Spleen (tissue), 11 donors: ENCODE measurements at regions not wholly inside any gene's neighbourhood (a gene's known extent, or its start where the extent isn't known, plus 50 kb on each side); places are given as distances from the start of the nearest gene placed in this dataset.

Experiments
- DNase-seq: peaks from one replicate; pipeline ENCODE4 v3.0.0-alpha.2; 2020
- H3K27ac ChIP-seq, 8 donors: fragments of 200-600 bp; sonication (generic) in 7 of 8; 1 replicate in 4 of 8; 2 replicates in 4 of 8; pipeline versions ENCODE4 v1.5.0 to v1.8.0; 2016 to 2021; ENCODE audit warnings: inconsistent platforms in 4 of 8, mild to moderate bottlenecking in 4 of 8, moderate library complexity in 1 of 8
- H3K27me3 ChIP-seq, 7 donors: fragments of 200-600 bp; sonication (generic) in 6 of 7; replicated peaks in 1 of 7; 1 replicate in 4 of 7; 2 replicates in 3 of 7; pipeline versions ENCODE4 v1.5.0 to v1.8.0; 2016 to 2021; ENCODE audit warnings: inconsistent platforms in 3 of 7, mild to moderate bottlenecking in 1 of 7
- H3K36me3 ChIP-seq, 6 donors: fragments of 200-600 bp; sonication (generic) in 5 of 6; 1 replicate in 4 of 6; 2 replicates in 2 of 6; pipeline versions ENCODE4 v1.5.0 to v1.8.0; 2016 to 2021; ENCODE audit warnings: inconsistent platforms in 2 of 6
- H3K4me1 ChIP-seq, 6 donors: fragments of 200-600 bp; sonication (generic) in 5 of 6; 1 replicate in 3 of 6; 2 replicates in 3 of 6; pipeline versions ENCODE4 v1.5.0 to v1.8.0; 2016 to 2021; ENCODE audit warnings: inconsistent platforms in 3 of 6
- H3K4me3 ChIP-seq, 8 donors: fragments of 200-600 bp; sonication (generic) in 7 of 8; 1 replicate in 4 of 8; 2 replicates in 4 of 8; pipeline versions ENCODE4 v1.5.0 to v1.8.0; 2016 to 2021; ENCODE audit warnings: inconsistent platforms in 4 of 8, mild to moderate bottlenecking in 4 of 8, moderate library complexity in 2 of 8
- H3K9me3 ChIP-seq, 8 donors: fragments of 200-600 bp; sonication (generic) in 7 of 8; 1 replicate in 4 of 8; 2 replicates in 4 of 8; pipeline versions ENCODE4 v1.5.0 to v1.8.0; 2016 to 2021; ENCODE audit warnings: inconsistent platforms in 4 of 8
- POLR2A ChIP-seq, 3 donors: fragments of 450-650 bp; IDR thresholded peaks; one replicate each; pipeline ENCODE4 v1.5.1; 2017; ENCODE audit warnings: antibody characterized with exemption in 3 of 3, mild to moderate bottlenecking in 1 of 3
- POLR2AphosphoS5 ChIP-seq, 3 donors: sonication (generic); formaldehyde crosslinking; IDR thresholded peaks; one replicate each; pipeline ENCODE4 v1.5.1; 2017; ENCODE audit warnings: antibody characterized with exemption in 3 of 3
- WGBS, 5 donors: extraction: QIAGEN DNeasy Blood & Tissue Kit in 3 of 5; methylation state at CpG; one replicate each; pipeline versions ENCODE4 v1.1.5 to v1.1.7; 2013 to 2018; 5-methylcytosine and 5-hydroxymethylcytosine counted together
- intact Hi-C: fragments of 100-400 bp; cut with DNase I; formaldehyde crosslinking; loops from one replicate; pipeline ENCODE4 v1.15.0; 2023; ENCODE audit warnings: low total_unique reads
- TF ChIP-seq, protein P1 (sequence below), 11 experiments: fragments of 200-600 bp in 7 of 11; fragments of 450-650 bp in 4 of 11; sonication (generic) in 4 of 11; IDR thresholded peaks in 8 of 11; conservative IDR thresholded peaks in 3 of 11; 1 replicate in 7 of 11; 2 replicates in 4 of 11; pipeline versions ENCODE4 v1.4.0 to v1.8.0; 2016 to 2021; ENCODE audit warnings: antibody characterized with exemption in 11 of 11, inconsistent platforms in 4 of 11, mild to moderate bottlenecking in 1 of 11
- donor health status: healthy with polysubstance abuse.
- donor health status: DM: no; HTN: no; CAD: no; lungs with moderate emphysema.
- donor health status: DM: no; HTN: no; CAD: no.
- donor health status: Bipolar disorder and iron deficiency.
- donor health status: healthy.
- donor health status: DM: no; HTN: no; CAD: no.
- donor health status: DM: yes; HTN: yes; CAD: no.

DNA sequence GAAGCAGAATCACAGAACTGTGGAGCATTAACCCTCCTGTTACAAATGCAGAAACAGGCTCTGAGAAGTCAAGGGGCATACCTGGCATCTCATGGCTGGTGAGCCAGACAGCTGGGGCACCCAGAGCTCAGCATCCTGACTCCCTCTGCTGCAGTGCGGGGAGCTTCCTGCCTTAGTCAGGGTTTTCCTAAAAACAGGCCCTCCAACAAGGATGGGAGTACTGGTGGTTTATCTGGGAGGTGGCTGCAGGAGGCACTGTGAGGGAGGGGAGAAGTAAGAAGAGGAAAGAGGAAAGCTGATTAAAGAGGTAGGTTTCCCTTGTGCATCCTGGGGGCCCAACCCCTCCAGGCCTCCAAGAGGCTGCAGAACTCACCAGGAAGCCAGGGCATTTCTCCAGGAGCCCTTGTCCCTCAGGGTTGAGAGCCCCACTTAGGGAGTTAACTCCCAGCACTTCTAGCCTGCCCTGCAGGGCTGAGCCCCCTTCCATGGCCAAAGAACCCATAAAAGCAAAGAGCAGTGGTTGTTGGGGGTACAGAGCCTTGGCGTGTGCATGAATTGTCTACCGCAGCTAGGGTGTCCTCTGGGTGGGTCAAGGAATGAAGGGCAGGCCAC lies 261.5 kb upstream of the RPL38 start:
- Histone ChIP-seq H3K27me3 (peaks cover 0 to 28% (median 0%) of the 10 kb centered on the region in 7 donors), H3K27ac (no peak overlapping the region), H3K9me3 (no peaks in the 10 kb centered on the region), H3K4me1 (no peaks in the 10 kb centered on the region), H3K4me3 (no peak overlapping the region), H3K36me3 (no peaks in the 10 kb centered on the region)
- WGBS, 5 donors: 88 to 99% (median 96%) methylated on average over 3 of the region's 3 CpGs
- intact Hi-C loops: no loop called here
- no peak for TF ChIP-seq POLR2A (IDR thresholded peaks at IDR 0.05)
- TF ChIP-seq POLR2AphosphoS5 (IDR thresholded peaks at IDR 0.05): no peak
- TF ChIP-seq, protein P1, sequence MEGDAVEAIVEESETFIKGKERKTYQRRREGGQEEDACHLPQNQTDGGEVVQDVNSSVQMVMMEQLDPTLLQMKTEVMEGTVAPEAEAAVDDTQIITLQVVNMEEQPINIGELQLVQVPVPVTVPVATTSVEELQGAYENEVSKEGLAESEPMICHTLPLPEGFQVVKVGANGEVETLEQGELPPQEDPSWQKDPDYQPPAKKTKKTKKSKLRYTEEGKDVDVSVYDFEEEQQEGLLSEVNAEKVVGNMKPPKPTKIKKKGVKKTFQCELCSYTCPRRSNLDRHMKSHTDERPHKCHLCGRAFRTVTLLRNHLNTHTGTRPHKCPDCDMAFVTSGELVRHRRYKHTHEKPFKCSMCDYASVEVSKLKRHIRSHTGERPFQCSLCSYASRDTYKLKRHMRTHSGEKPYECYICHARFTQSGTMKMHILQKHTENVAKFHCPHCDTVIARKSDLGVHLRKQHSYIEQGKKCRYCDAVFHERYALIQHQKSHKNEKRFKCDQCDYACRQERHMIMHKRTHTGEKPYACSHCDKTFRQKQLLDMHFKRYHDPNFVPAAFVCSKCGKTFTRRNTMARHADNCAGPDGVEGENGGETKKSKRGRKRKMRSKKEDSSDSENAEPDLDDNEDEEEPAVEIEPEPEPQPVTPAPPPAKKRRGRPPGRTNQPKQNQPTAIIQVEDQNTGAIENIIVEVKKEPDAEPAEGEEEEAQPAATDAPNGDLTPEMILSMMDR (IDR thresholded peaks at IDR 0.05 in 8 of 11, conservative IDR thresholded peaks at IDR 0.05 in 3 of 11): no peak
- DNase-seq: no peak

DNA sequence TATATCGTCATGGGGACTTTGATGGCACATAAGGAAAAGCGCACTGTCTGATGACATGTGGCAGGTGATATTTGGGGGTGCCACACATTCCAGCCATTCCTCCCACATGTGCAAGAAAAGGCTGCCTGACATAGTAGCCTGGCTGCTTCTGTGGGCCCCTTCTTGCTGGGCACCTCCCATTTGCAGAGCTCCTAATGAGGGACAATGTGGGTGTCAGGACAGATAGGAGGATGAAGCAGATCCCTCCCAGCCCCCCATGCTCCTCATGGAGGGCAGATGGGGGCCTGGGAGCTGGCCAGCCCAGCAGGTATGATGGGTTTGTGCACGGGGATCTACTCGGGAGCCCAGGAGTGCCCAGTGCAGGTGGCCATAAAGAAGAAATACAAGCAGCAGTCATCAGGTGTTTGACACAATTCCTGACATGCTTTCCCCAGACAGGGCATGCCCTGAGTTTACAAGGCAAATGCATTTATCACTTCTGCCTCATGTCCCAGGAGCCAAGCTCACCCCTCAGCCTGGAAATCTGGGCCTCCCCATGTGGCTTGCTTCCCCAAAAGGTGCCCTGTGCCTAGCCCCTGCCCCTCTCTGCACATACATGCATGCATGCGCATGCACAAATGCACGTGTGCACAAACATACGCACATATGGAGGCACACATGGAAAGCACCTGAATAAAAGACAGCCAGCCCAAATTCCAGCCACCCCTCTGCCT lies 260.6 kb upstream of the RPL38 start:
- intact Hi-C loops: no loop called here
- DNase-seq: no peak
- H3K4me1 ChIP-seq: no peaks in the 10 kb centered on the region
- no peaks in the 10 kb centered on the region for H3K36me3 ChIP-seq
- H3K4me3 ChIP-seq: no peak overlapping the region
- H3K9me3 ChIP-seq: no peaks in the 10 kb centered on the region
- 90 to 97% (median 95%) methylated on average over 7 of the region's 7 CpGs for WGBS, 5 donors
- H3K27me3 ChIP-seq: peaks cover 0 to 28% (median 0%) of the 10 kb centered on the region in 7 donors
- TF ChIP-seq POLR2A (IDR thresholded peaks at IDR 0.05): no peak
- TF ChIP-seq, protein P1 (IDR thresholded peaks at IDR 0.05 in 8 of 11, conservative IDR thresholded peaks at IDR 0.05 in 3 of 11): no peak
- TF ChIP-seq POLR2AphosphoS5 (IDR thresholded peaks at IDR 0.05): no peak
- H3K27ac ChIP-seq: no peak overlapping the region

DNA sequence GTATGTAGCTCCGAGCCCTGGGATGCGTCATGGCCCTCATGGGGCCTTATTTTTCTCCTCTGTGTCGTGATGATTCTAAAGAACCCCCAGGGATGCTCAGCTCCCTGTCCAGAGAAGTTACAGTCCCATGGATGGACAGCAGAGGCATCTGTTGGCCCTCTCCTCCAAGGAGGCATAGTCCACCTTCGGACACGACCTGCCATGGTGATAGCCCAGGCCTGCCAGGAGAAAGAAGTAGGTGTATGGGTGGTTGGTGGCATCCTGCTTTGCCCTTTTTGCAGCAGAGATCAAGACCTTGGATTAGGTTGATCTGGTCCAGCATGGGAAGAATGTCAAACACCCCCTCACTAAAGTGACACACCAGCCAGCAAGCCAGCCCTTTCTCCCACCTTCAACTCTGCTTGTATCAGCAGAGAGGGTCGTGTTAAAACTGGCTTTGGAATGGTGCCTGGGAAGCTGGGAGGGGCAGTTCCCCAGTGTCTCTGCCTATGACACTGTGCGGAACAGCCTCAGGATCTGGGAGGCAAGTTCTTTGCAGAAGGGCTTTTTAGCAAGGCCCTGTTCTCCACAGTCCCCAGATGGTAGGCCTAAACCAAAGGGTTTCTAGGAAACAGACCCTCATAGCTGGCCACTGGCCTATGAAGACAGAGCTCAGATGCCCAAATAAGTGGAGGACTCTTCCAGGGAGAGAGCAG lies 259.9 kb upstream of the RPL38 start:
- no peaks in the 10 kb centered on the region for H3K4me1 ChIP-seq
- DNase-seq: no peak
- H3K9me3 ChIP-seq: no peaks in the 10 kb centered on the region
- no peak overlapping the region for H3K27ac ChIP-seq
- TF ChIP-seq POLR2A (IDR thresholded peaks at IDR 0.05) (no peak), POLR2AphosphoS5 (IDR thresholded peaks at IDR 0.05) (no peak)
- TF ChIP-seq, protein P1 (IDR thresholded peaks at IDR 0.05 in 8 of 11, conservative IDR thresholded peaks at IDR 0.05 in 3 of 11): no peak
- WGBS, 5 donors: 68 to 75% (median 70%) methylated on average over 5 to 7 of the region's 7 CpGs
- no peaks in the 10 kb centered on the region for H3K36me3 ChIP-seq
- intact Hi-C loops: no loop called here
- peaks cover 0 to 28% (median 0%) of the 10 kb centered on the region in 7 donors for H3K27me3 ChIP-seq
- no peak overlapping the region for H3K4me3 ChIP-seq

DNA sequence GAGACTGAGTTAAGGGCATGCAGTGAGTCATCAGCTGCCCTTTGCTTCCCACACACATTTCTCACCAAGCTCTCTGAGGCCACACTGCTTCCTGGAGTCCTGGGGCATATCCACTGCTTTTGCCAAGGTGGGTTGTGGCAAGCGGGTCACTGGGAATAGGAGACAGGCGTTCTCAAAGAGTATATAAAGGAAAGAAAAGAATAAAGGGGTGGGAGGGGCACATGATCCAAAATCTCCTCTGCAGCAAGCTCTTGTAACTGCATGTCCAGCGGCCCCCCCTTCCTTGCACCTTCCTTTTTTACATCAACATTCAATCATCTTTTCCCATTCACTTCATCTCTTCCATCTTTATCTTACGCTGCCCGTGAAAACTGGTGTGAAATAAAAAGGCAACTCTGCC lies 259.1 kb upstream of the RPL38 start:
- H3K4me1 ChIP-seq: no peaks in the 10 kb centered on the region
- H3K36me3 ChIP-seq: no peaks in the 10 kb centered on the region
- WGBS, 5 donors: 82 to 95% (median 88%) methylated on average over 5 of the region's 5 CpGs
- no peaks in the 10 kb centered on the region for H3K9me3 ChIP-seq
- no peak overlapping the region for H3K27ac ChIP-seq
- TF ChIP-seq POLR2AphosphoS5 (IDR thresholded peaks at IDR 0.05) (no peak), POLR2A (IDR thresholded peaks at IDR 0.05) (no peak)
- TF ChIP-seq, protein P1 (IDR thresholded peaks at IDR 0.05 in 8 of 11, conservative IDR thresholded peaks at IDR 0.05 in 3 of 11): no peak
- intact Hi-C loops: no loop called here
- no peak for DNase-seq
- peaks cover 0 to 37% (median 0%) of the 10 kb centered on the region in 7 donors for H3K27me3 ChIP-seq
- H3K4me3 ChIP-seq: no peak overlapping the region
